T-cell (primary cell): ENCODE measurements at regions not wholly inside any gene's neighbourhood (a gene's known extent, or its start where the extent isn't known, plus 50 kb on each side); places are given as distances from the start of the nearest gene placed in this dataset.
"Not testable (repeated sequence)": the region's sequence is repeated elsewhere in the genome, so short reads cannot be mapped to it uniquely, and the experiment has no call there.

Experiments
- ATAC-seq, 4 experiments: fragments of 200-7000 bp in 3 of 4; fragments of 150-1000 bp in 1 of 4; cut with Tn5 transposase; replicated peaks in 1 of 4; 1 replicate in 3 of 4; 2 replicates in 1 of 4; pipeline ENCODE4 v1.10.0; 2021; ENCODE audit warnings: moderate library complexity in 3 of 4, mild to moderate bottlenecking in 2 of 4, moderate number of reproducible peaks in 1 of 4
- CTCF ChIA-PET, 2 donors: fragments of 300-600 bp; sonication (Branson Sonifier 250); formaldehyde crosslinking; loops; one replicate each; lab custom pipeline; 2022; ENCODE audit warnings: antibody characterized with exemption in 2 of 2; lab: Charles Lee
- POLR2A ChIA-PET, 2 donors: fragments of 300-600 bp; sonication (Branson Sonifier 250); formaldehyde crosslinking; loops; one replicate each; lab custom pipeline; 2022; ENCODE audit warnings: antibody characterized with exemption in 2 of 2; lab: Charles Lee
- DNase-seq, 35 experiments: peaks; one replicate each; pipeline versions ENCODE4 v3.0.0 to v3.0.0-alpha.2; 2013 to 2023
- H3K27ac ChIP-seq: one replicate; pipeline ENCODE4 v1.5.1; 2013; ENCODE audit warnings: low read length
- H3K27me3 ChIP-seq, 2 experiments: replicated peaks in 1 of 2; 1 replicate in 1 of 2; 2 replicates in 1 of 2; pipeline versions ENCODE4 v1.6.1 to v1.7.0; 2013; ENCODE audit warnings: low read length in 1 of 2, mixed read lengths in 1 of 2; ENCODE audit not compliant: control insufficient read depth in 2 of 2, insufficient read depth in 2 of 2; ENCODE audit errors: extremely low read depth in 1 of 2
- H3K36me3 ChIP-seq, 2 donors: 1 replicate in 1 of 2; 2 replicates in 1 of 2; pipeline versions ENCODE4 v1.6.1 to v1.7.0; 2013; ENCODE audit warnings: low read length in 1 of 2; ENCODE audit not compliant: control insufficient read depth in 2 of 2, insufficient read depth in 1 of 2; ENCODE audit errors: extremely low read depth in 1 of 2
- H3K4me1 ChIP-seq, 2 experiments: 1 replicate in 1 of 2; 2 replicates in 1 of 2; pipeline versions ENCODE4 v1.6.1 to v1.7.0; 2013; ENCODE audit warnings: low read length in 2 of 2, mixed read lengths in 1 of 2; ENCODE audit not compliant: insufficient read depth in 2 of 2, control insufficient read depth in 1 of 2; ENCODE audit errors: extremely low read depth in 1 of 2
- H3K4me3 ChIP-seq, 2 donors: 1 replicate in 1 of 2; 2 replicates in 1 of 2; pipeline versions ENCODE4 v1.5.1 to v1.7.0; 2013; ENCODE audit warnings: mild to moderate bottlenecking in 2 of 2, low read length in 1 of 2, moderate library complexity in 1 of 2; ENCODE audit not compliant: control insufficient read depth in 1 of 2; ENCODE audit errors: extremely low read depth in 1 of 2
- H3K9me3 ChIP-seq: 2 replicates; pipeline ENCODE4 v1.7.0; 2013
- H3K27ac Mint-ChIP-seq, 2 donors: one replicate each; pipeline ENCODE4 v1.8.0; 2020 to 2021; ENCODE audit warnings: mild to moderate bottlenecking in 2 of 2, mixed read lengths in 2 of 2
- H3K27me3 Mint-ChIP-seq, 2 donors: one replicate each; pipeline ENCODE4 v1.8.0; 2021 to 2022; ENCODE audit warnings: mixed read lengths in 2 of 2
- H3K36me3 Mint-ChIP-seq: one replicate; pipeline ENCODE4 v1.8.0; 2021; ENCODE audit warnings: mixed read lengths
- H3K4me1 Mint-ChIP-seq, 3 donors: one replicate each; pipeline ENCODE4 v1.8.0; 2020 to 2022; ENCODE audit warnings: mixed read lengths in 3 of 3, mild to moderate bottlenecking in 1 of 3
- H3K4me3 Mint-ChIP-seq, 3 donors: one replicate each; pipeline ENCODE4 v1.8.0; 2020 to 2022; ENCODE audit warnings: mild to moderate bottlenecking in 3 of 3, mixed read lengths in 3 of 3, moderate library complexity in 3 of 3
- H3K9me3 Mint-ChIP-seq, 3 donors: one replicate each; pipeline ENCODE4 v1.8.0; 2020 to 2022; ENCODE audit warnings: mixed read lengths in 3 of 3
- WGBS: methylation state at CpG from one replicate; pipeline ENCODE4 v1.1.5; 2013; ENCODE audit warnings: missing lambda C conversion rate; ENCODE audit not compliant: insufficient coverage; 5-methylcytosine and 5-hydroxymethylcytosine counted together

DNA sequence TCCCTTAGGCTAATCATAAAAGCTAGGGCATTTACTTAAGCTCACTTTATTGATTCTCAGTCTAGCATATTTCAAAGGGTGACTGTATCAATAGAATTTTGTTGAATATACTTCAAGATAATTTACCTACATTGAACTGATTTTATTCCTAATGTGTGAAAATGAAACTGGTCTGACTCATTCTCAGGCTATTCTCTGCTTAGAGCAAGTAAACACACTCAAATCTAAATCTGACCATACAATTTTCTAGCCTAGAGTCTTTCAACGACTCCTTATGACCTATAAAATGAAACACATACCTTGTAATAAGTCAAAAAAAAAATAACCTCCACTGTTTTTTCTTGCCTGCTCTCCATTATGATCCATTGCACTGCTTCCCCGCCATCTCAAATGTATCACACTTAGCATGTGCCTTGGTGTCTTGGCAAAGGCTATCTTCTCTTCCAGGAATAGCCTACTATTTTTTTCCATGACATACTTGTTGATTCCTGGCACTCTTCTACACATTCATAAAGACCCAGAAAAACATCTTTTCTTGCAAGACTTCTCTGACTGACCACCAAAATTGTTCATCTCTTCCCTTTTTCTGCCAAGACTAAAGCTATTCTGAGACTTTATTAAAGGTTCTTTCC, 965.1 kb upstream of the HS3ST1 start:
- no peaks in the 10 kb centered on the region for H3K27me3 ChIP-seq
- H3K9me3 ChIP-seq: no peaks in the 10 kb centered on the region
- H3K4me1 Mint-ChIP-seq: no peaks in the 10 kb centered on the region
- no peaks in the 10 kb centered on the region for H3K4me1 ChIP-seq
- DNase-seq (no peak), ATAC-seq (no peak)
- 69% methylated on average over 2 of the region's 2 CpGs for WGBS
- H3K36me3 ChIP-seq: no peaks in the 10 kb centered on the region
- ChIA-PET POLR2A (no interaction called here), CTCF (no interaction called here)
- no peak overlapping the region for H3K27ac ChIP-seq
- H3K36me3 Mint-ChIP-seq: no peaks in the 10 kb centered on the region
- peaks cover 4 to 12% (median 6%) of the 10 kb centered on the region in 3 donors for H3K9me3 Mint-ChIP-seq
- no peaks in the 10 kb centered on the region for H3K27me3 Mint-ChIP-seq
- no peak overlapping the region for H3K4me3 ChIP-seq
- no peak overlapping the region for H3K4me3 Mint-ChIP-seq
- H3K27ac Mint-ChIP-seq: no peak overlapping the region

DNA sequence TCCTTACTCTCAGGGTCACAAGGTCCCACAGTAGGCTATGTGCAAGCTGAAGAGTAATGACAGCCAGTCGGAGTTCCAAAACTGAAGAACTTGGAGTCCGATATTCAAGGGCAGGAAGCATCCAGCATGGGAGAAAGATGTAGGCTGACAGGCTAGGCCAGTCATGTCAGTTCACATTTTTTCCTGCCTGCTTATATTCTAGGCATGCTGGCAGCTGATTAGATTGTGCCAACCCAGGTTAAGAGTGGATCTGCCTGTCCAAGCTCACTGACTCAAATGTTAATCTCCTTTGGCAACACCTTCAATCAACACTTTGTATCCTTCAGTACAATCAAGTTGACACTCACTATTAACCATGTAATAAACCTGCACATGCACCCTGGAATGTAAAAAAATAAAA, 960.9 kb upstream of the HS3ST1 start:
- no peaks in the 10 kb centered on the region for H3K4me1 ChIP-seq
- no peaks in the 10 kb centered on the region for H3K9me3 ChIP-seq
- Mint-ChIP-seq H3K27me3 (no peaks in the 10 kb centered on the region), H3K9me3 (peaks cover 0 to 15% (median 9%) of the 10 kb centered on the region in 3 donors), H3K36me3 (no peaks in the 10 kb centered on the region), H3K4me3 (no peak overlapping the region), H3K27ac (no peak overlapping the region), H3K4me1 (no peaks in the 10 kb centered on the region)
- POLR2A ChIA-PET: no interaction called here
- CTCF ChIA-PET: no interaction called here
- WGBS: 85% methylated on average over 2 of the region's 2 CpGs
- no peak overlapping the region for H3K27ac ChIP-seq
- H3K27me3 ChIP-seq: no peaks in the 10 kb centered on the region
- no peaks in the 10 kb centered on the region for H3K36me3 ChIP-seq
- no peak for DNase-seq
- ATAC-seq: no peak
- no peak overlapping the region for H3K4me3 ChIP-seq

DNA sequence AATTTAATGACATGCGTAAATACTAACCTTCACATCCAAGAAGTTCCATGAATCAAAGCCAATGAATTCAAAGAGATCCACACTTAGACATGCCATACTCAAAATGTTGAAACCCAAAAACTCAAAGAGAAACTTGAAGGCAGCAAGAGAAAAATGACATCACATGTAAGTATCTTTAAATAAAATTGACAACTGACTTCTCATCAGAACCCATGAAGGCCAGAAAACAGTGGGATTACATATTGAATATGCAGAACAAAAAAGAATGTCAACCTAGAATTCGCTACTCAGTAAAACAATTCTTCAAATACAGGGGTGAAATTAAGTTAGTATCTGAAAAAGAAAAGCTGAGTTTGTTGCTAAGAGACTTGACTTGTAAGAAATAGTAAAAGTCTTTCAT, 953.9 kb upstream of the HS3ST1 start:
- no CpG with 5 or more reads among the region's 2 CpGs for WGBS
- Histone ChIP-seq H3K4me3 (no peak overlapping the region), H3K9me3 (no peaks in the 10 kb centered on the region), H3K4me1 (no peaks in the 10 kb centered on the region), H3K36me3 (no peaks in the 10 kb centered on the region), H3K27ac (no peak overlapping the region), H3K27me3 (no peaks in the 10 kb centered on the region)
- ChIA-PET CTCF (no interaction called here), POLR2A (no interaction called here)
- Mint-ChIP-seq H3K9me3 (peaks cover 6 to 20% (median 14%) of the 10 kb centered on the region in 3 donors), H3K36me3 (no peaks in the 10 kb centered on the region), H3K4me3 (no peak overlapping the region), H3K4me1 (no peaks in the 10 kb centered on the region), H3K27ac (no peak overlapping the region), H3K27me3 (no peaks in the 10 kb centered on the region)
- no peak for DNase-seq
- ATAC-seq: no peak

DNA sequence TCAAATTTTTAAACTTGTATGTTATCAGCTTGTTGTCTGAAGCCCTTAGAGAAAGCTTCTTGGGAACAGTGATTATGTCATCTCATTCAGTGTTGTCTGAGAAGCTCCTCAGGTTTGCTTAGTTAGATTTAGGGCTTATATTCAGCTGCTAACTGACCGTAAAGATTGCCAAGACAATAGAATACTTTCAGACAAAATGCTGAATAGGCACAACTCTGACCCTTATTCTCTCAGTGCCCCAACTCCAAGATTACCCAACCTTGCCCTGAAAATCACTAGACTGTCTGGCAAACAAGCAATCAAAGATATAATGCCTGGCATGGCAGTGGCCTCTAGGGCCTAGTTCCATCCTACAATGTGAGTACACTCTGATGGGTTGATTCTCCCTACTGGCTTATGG, 950.5 kb upstream of the HS3ST1 start:
- ChIA-PET CTCF (no interaction called here), POLR2A (no interaction called here)
- Mint-ChIP-seq H3K27me3 (no peaks in the 10 kb centered on the region), H3K9me3 (peaks cover 9 to 17% (median 14%) of the 10 kb centered on the region in 3 donors), H3K4me3 (no peak overlapping the region), H3K27ac (no peak overlapping the region), H3K4me1 (no peaks in the 10 kb centered on the region), H3K36me3 (no peaks in the 10 kb centered on the region)
- no peaks in the 10 kb centered on the region for H3K27me3 ChIP-seq
- H3K9me3 ChIP-seq: no peaks in the 10 kb centered on the region
- no peak for DNase-seq
- H3K27ac ChIP-seq: no peak overlapping the region
- no peaks in the 10 kb centered on the region for H3K36me3 ChIP-seq
- H3K4me1 ChIP-seq: no peaks in the 10 kb centered on the region
- WGBS: no CpG with 5 or more reads among the region's 1 CpG
- H3K4me3 ChIP-seq: no peak overlapping the region
- no peak for ATAC-seq

DNA sequence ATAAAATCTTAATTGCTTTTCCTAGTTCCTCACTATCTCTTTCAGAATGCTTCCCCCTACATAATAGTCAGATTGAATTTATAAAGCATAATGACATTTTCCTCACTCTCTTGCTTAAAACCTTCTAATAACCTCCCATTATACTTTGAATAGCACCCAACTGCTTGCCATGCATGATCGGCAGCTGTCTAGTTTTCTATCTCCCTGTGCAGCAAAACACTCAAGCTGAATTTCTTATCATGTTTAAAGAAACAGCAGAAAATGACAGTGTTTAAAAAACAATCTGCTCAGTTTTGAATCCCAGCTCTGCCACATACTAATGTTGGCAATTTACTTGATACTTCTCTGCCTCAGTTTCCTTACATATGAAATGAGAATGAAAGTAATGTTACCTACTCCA, 947.1 kb upstream of the HS3ST1 start:
- POLR2A ChIA-PET: no interaction called here

DNA sequence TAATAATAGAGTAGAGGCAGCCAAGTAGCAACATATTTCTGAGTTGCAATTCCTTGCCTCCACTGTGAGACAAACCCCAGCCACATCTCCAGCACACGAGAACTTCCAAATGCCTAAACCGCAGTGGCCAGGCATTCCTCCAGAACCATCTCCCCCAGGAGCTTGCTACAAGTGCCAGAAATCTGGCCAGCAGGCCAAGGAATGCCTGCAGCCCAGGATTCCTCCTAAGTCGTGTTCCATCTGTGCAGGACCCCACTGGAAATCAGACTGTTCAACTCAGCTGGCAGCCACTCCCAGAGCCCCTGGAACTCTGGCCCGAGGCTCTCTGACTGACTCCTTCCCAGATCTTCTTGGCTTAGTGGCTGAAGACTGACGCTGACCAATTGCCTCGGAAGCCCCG, 937.2 kb upstream of the HS3ST1 start:
- H3K27me3 ChIP-seq, H3K36me3 Mint-ChIP-seq, H3K27me3 Mint-ChIP-seq, H3K36me3 ChIP-seq, H3K4me1 ChIP-seq, CTCF ChIA-PET, H3K9me3 ChIP-seq, POLR2A ChIA-PET, H3K4me3 Mint-ChIP-seq, DNase-seq, H3K4me1 Mint-ChIP-seq, H3K4me3 ChIP-seq, H3K27ac ChIP-seq, ATAC-seq, H3K27ac Mint-ChIP-seq: not testable (repeated sequence)
- peaks cover 9 to 19% (median 12%) of the 10 kb centered on the region in 3 donors for H3K9me3 Mint-ChIP-seq
- 79% methylated on average over 6 of the region's 7 CpGs for WGBS

More for the DNA sequence above, 947.1 kb upstream of the HS3ST1 start:
- no peaks in the 10 kb centered on the region for H3K4me1 ChIP-seq
- H3K36me3 ChIP-seq: no peaks in the 10 kb centered on the region
- Mint-ChIP-seq H3K9me3 (peaks cover 4 to 14% (median 13%) of the 10 kb centered on the region in 3 donors), H3K36me3 (no peaks in the 10 kb centered on the region), H3K4me1 (no peaks in the 10 kb centered on the region), H3K27me3 (no peaks in the 10 kb centered on the region), H3K27ac (no peak overlapping the region), H3K4me3 (no peak overlapping the region)
- ATAC-seq (no peak), DNase-seq (no peak)
- H3K27ac ChIP-seq: no peak overlapping the region
- H3K27me3 ChIP-seq: no peaks in the 10 kb centered on the region
- CTCF ChIA-PET: no interaction called here
- 100% methylated on average over 1 of the region's 1 CpG for WGBS
- H3K4me3 ChIP-seq: no peak overlapping the region
- peaks cover 2% of the 10 kb centered on the region for H3K9me3 ChIP-seq

DNA sequence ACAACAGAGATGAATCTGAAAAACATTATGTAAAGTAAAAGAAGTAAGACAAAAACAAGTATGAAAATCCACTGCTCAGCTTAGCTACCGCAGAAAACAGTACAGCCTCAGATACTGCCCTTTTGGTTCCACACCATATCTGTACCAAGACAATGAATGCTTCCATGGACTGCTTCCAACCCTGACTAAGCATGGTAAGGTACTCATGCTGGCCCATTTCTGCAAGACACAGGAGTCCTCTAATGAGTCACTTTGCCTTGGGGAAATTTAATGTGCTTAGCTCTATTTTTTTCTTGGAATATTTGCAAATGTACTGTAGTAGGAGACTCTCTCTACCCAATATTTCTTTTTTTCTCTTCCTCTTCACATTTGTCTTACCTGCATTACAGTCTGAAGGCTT, 931.7 kb upstream of the HS3ST1 start:
- H3K36me3 ChIP-seq: no peaks in the 10 kb centered on the region
- H3K4me3 ChIP-seq: no peak overlapping the region
- Mint-ChIP-seq H3K27me3 (no peaks in the 10 kb centered on the region), H3K27ac (no peak overlapping the region), H3K9me3 (peaks cover 9 to 20% (median 12%) of the 10 kb centered on the region in 3 donors), H3K36me3 (no peaks in the 10 kb centered on the region), H3K4me3 (no peak overlapping the region), H3K4me1 (no peaks in the 10 kb centered on the region)
- no peaks in the 10 kb centered on the region for H3K4me1 ChIP-seq
- ChIA-PET POLR2A (no interaction called here), CTCF (no interaction called here)
- ATAC-seq (no peak), DNase-seq (no peak)
- no peak overlapping the region for H3K27ac ChIP-seq
- no peaks in the 10 kb centered on the region for H3K27me3 ChIP-seq
- 89% methylated on average over 1 of the region's 1 CpG for WGBS
- H3K9me3 ChIP-seq: no peaks in the 10 kb centered on the region
